Upper lobe of left lung (tissue), 4 donors: ENCODE measurements at regions not wholly inside any gene's neighbourhood (a gene's known extent, or its start where the extent isn't known, plus 50 kb on each side); places are given as distances from the start of the nearest gene placed in this dataset.

Experiments
- POLR2A ChIP-seq, 4 donors: fragments of 450-650 bp; IDR thresholded peaks; one replicate each; pipeline ENCODE4 v1.5.1; 2016 to 2017; ENCODE audit warnings: antibody characterized with exemption in 4 of 4, mild to moderate bottlenecking in 2 of 4
- TF ChIP-seq, protein P1 (sequence below), 6 experiments: fragments of 450-650 bp in 4 of 6; fragments of 200-600 bp in 2 of 6; sonication (generic) in 2 of 6; IDR thresholded peaks; one replicate each; pipeline ENCODE4 v1.5.1; 2016 to 2019; ENCODE audit warnings: antibody characterized with exemption in 6 of 6

DNA sequence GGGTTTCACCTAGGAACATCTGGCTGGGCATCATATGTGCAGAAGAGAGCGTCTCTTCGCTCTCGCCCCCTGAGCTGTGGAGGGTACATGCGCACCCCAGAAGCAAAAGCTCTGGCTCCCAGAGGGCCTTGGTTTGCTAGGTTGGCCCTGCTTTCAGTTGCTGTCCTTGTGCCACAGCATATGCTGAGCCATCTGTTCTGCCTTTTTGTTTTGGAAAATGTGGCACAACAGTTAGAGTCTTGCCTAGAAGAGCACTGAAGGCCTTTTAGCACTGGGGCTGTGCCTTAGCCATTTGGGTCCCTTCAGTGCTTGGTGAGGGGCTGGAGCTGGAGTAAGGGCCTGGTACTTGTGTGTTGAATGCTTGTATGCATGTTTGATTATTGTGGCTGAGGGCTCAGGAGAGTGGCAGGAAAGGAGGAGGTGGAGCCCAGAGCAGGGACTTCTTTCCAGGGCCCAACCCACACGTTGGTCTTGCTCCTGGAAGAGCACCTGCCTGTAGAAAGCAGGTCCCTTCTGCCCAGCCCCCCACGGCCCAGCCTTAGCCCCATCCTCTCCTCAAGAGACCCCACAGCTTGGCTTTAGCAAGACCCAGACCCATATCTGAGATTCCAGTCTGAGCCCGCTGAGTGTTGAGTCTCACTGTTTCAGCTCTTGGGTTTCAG is 113.7 kb downstream of the SLC25A47 start:
- TF ChIP-seq, protein P1, sequence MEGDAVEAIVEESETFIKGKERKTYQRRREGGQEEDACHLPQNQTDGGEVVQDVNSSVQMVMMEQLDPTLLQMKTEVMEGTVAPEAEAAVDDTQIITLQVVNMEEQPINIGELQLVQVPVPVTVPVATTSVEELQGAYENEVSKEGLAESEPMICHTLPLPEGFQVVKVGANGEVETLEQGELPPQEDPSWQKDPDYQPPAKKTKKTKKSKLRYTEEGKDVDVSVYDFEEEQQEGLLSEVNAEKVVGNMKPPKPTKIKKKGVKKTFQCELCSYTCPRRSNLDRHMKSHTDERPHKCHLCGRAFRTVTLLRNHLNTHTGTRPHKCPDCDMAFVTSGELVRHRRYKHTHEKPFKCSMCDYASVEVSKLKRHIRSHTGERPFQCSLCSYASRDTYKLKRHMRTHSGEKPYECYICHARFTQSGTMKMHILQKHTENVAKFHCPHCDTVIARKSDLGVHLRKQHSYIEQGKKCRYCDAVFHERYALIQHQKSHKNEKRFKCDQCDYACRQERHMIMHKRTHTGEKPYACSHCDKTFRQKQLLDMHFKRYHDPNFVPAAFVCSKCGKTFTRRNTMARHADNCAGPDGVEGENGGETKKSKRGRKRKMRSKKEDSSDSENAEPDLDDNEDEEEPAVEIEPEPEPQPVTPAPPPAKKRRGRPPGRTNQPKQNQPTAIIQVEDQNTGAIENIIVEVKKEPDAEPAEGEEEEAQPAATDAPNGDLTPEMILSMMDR (IDR thresholded peaks at IDR 0.05), result no peak
- no peak for TF ChIP-seq POLR2A (IDR thresholded peaks at IDR 0.05)
